Posterior cingulate gyrus (tissue), 11 donors: ENCODE measurements at regions not wholly inside any gene's neighbourhood (a gene's known extent, or its start where the extent isn't known, plus 50 kb on each side); places are given as distances from the start of the nearest gene placed in this dataset.
"Not testable (repeated sequence)": the region's sequence is repeated elsewhere in the genome, so short reads cannot be mapped to it uniquely, and the experiment has no call there.

Experiments used
- DNase-seq, 10 donors: peaks; one replicate each; pipeline versions ENCODE4 v3.0.0 to v3.0.0-alpha.2; 2020 to 2021; ENCODE audit warnings: mixed read lengths in 3 of 10
- intact Hi-C: fragments of 100-400 bp; cut with DNase I; formaldehyde crosslinking; loops from one replicate; pipeline ENCODE4 v1.15.1; 2023

DNA sequence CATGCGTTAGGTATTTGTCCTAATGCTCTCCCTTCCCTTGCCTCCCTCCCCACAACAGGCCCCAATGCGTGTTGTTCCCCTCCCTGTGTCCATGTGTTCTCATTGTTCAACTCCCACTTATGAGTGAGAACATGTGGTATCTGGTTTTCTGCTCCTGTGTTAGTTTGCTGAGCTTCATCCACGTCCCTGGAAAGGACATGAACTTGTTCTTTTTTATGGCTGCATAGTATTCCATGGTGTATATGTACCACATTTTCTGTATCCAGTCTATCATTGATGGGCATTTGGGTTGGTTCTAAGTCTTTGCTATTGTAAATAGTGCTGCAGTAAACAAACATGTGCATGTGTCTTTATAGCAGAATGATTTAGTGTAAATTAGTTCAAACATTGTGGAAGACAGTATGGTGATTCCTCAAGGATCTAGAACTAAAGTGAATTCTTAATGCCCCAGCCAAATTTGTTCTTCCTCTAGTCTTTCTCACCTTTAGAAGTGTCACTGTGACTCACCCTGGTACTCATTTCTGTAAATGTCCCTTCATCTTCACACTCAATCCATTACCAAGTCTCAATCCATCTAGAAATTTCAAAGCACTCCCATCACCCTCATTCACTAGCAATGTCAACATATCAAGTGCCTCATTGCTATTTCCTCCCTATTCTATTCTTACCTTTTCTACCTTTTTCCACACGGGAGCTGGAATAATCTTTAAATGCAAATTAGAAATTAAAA is 123.9 kb downstream of the MREG start:
- DNase-seq, intact Hi-C loops: not testable (repeated sequence)

DNA sequence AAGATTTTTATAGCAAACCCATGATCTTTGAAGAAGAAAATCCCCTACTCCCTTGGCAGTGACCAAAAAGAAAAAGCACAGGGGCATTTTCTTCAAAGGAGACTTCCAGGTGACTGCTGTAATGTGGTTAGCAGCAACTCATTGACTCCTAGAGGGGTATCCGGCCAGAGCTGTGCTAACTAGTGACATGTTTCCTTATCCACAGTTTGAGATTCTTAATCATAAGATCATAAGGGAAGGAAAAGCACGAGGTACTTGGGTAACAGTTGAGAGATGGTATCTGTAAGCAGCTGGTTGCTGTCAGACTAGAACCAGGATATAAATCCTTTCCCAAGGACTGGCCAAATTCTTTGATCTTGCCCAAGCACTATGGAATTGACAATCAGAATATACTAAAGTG is 124.7 kb downstream of the MREG start:
- intact Hi-C loops = no loop called here
- DNase-seq = no peak

DNA sequence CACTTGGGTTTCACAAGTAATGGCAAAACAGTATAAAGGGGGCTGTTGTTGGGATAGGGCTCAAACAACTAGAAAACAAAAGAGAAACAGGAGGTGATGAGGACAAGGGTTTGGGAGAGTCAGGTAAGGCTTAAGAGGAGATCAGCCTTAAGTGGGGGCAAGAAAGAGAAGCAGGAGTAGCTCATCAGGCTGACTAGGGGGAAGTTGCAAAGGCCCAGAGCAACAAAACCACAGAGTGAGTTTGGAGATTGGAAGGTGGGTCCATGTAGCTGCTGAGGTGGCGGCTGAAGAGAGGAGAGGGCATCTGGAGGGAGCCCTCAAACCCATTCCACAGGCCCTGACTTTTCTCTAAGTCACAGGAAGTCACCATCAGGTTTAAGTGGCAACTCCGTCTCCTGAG is 126.0 kb downstream of the MREG start:
- intact Hi-C loops = no loop called here
- no peak for DNase-seq

DNA sequence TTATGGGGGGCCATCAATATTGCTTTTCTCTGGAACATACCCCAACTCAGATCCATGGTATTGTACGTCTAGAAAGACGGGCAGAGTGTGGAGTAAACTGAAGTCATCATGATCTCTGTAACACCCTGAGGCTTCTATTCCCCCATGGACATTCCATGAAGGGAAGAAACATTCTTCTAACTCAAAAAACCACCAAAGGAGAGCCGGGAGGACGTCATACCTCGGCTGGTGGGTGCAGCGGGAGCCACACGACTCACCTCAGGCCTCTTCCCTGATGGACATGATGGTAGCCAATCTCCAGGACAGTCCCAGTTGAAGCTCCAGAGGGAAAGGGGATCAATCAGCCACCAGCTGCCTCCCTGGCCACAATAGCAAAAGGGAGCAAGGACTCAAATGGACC is 127.3 kb downstream of the MREG start:
- intact Hi-C loops = no loop called here
- DNase-seq = no peak

DNA sequence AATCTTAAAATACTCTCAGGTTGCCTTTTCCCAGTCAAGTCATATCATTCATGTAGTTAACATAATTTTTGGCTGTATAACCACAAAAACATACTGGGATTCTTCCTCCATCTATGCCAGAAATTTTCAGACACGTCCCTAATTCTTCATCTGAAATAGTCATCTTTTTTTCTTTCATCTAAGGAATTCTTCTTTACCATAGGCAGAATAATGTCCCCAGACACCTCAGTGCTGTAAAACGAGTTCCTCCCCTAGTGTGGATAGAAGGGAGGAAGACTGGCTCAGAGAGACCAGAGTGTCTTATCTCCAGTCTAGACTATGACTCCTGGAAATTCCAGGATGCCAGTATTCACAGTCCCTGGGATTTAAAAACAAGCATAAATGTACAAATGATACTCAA is 127.8 kb downstream of the MREG start:
- intact Hi-C loops = no loop called here
- no peak for DNase-seq

DNA sequence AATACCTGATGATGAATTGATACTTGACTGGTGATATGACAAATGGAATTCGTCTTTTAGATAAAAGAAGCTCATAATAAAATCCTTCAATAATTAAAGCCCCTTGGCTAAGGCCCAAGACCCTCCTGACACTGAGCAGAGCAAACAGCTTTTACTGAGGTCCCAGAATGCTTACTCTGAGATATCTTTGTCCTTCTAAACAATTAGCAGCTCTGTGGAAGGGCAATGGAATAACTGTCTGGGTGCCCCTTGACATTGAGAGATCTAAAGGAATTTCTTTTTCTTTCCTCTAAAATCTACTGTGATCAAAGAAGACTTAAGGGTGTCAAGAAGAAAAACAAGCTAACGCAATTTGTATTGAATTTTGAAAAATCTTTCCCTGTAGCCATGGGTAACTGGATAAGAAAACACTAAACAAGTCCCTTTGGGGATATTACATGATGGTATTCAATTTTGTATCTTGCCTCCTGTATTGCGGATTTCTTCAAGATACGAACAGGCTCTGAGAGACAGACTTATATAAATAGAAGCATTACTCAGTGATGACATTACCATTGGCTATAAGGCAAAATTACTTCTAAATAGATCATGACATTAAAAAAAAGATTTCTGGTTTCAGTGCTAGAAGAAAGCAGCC is 128.8 kb downstream of the MREG start:
- intact Hi-C loops = no loop called here
- no peak for DNase-seq

DNA sequence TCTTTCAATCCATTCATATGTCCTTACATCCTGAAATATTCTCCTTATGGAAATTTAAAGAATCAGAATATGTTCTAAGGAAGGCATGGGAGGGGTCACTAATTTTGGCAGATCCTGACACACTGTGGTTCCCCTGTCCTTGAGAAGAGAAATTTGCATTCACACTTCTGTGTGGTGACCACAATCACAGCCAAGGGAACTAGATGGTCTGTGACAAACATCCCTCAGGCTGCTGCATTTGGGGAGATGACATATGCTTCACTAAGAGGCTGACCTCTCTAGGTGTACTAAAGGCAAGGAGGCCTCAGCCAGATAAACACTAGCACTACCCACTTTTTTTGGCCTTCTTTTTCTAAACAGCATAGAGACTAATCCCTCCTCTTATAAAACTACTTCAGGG is 129.6 kb downstream of the MREG start:
- intact Hi-C loops = no loop called here
- DNase-seq = no peak

DNA sequence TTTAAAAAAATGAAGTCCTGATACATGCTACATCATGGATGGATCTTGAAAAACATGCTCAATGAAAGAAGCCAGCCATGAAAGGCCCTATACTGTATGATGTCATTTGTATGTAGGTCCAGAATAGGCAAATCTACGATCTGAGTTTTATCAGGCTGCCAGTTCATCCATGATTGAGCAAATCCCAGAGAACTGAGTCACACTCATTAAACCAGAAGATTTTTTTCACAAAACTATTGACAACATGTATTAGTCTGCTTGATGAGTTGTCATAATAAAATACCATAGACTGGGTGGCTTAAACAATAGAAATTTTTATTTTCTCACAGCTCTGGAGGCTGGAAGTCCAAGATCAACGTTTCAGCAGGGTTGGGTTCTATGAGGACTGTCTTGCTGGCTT is 130.7 kb downstream of the MREG start:
- intact Hi-C loops = no loop called here
- DNase-seq = no peak

DNA sequence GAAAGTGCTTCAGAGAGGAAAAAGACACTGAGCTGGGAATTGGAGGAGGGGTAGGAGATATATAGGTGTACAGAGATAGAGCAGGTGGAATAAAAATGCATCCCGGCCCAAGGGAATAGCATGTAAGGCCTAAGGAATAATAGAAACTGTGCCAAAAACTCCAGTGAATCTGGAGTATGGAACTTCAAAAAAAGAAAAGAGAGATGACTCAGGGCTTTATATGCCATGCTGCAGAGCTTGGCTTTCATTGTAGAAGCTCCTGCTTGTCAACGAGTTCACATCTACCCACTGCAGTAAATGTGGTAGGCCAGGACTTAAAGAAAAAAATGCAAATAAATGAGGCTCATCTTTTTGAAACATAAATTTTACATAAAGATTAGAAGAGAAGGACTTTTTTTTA is 131.8 kb downstream of the MREG start:
- intact Hi-C loops = no loop called here
- no peak for DNase-seq

DNA sequence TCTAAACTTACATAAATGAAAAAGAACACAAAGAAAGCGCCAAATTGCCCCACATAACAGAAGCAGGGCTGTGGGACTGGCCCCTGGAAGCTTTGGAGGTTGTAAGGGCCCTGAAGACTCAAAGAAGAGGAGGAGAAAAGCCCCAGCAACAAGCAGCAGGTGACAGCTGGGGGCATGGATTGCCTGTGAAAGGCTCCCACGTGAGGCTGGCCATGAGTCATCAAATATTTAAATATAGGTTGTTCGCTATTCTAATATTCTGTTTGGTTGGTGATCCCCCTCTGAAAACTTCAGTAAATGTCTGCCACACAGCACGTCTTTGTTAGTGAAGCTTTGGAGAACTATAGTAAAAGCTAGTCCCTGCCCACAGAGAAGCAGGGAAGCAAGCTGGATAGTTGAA is 132.4 kb downstream of the MREG start:
- DNase-seq = no peak
- intact Hi-C loops = no loop called here

DNA sequence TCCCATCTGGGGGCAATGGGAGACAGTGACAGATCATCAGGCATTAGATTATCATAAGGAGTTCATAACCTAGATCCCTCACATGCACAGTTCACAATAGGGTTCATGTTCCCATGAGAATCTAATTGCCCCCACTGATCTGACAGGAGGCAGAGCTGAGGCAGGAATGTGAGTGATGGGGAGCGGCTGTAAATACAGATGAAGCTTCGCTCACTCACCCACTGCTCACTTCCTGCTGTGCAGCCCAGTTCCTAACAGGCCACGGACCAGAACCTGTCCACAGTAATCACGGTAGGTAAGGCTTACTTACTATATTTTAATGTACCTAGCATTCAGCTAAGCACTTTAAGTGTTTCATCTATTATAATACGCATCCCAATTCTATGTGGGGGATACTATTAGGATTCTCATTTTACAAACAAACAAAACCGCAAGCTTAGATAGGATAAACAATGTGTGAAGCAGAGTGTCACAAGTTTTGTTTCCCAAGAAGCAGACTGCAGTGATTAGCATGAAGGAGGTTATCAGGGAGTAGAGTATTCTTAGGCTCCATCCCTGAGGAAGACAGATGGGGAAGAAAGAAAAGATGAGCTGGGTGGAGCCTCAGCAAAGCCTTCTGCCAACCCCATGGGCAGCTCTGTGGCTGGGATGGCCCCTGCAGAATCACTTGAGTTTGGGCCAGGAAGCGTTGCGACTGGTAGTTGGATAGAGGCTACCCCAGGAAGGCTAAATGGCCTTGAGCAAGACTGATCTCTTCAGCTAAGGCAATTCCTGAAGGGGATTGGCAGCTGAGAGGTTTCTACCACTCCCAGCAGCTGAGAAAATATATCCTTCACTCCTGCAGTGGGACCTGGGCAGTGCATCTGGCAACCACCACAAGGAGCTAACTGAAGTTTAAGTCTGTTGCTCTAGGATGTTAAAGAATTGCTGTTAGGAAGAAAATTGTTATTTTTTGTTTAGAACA is 133.1 kb downstream of the MREG start:
- intact Hi-C loops = no loop called here
- no peak for DNase-seq

DNA sequence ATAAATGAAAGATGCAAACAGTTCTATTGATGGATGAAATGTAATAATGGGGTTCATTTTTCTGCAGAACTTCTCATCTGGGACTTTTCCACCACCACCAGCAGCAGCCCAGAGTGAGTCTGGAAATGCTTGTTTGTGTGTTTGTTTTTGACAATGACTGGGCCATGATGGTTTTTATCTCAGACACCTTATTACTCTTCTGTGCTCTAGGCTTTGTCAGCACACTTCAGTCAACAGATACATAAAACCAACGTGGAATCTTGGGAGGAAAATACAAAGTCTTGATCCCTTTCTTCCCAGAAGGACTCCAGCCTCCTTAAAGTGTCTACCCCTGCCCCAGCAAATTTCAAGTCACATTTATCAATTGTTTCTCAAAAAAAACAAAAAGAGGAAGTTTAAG is 134.0 kb downstream of the MREG start:
- DNase-seq = no peak
- intact Hi-C loops = no loop called here

DNA sequence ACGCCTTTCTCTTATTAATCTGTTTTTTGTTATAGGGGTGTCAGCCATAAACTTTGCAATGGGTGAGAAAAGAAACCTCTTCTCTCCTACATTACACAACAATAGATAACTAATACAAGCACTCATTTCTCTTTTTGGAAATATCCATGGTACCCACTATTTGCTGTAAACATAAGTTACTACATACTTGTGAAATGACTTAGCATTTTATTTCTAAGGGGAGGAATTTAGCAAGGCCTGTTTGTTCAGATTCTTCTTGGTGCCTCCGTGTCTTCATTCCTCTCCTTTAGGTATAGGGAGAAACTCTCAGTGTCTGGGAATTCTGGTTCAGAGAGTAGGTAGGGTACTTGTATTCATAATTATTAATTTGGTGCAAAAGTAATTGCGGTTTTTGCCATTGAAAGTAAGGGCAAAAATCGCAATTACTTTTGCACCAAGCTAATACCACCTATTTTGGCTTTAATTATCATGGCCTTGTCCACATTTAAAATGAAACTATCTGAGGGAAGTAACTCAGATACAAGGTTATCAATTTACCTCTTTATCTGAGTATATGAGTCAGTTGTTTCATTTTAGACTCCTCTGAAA is 134.8 kb downstream of the MREG start:
- DNase-seq = no peak
- intact Hi-C loops = no loop called here

DNA sequence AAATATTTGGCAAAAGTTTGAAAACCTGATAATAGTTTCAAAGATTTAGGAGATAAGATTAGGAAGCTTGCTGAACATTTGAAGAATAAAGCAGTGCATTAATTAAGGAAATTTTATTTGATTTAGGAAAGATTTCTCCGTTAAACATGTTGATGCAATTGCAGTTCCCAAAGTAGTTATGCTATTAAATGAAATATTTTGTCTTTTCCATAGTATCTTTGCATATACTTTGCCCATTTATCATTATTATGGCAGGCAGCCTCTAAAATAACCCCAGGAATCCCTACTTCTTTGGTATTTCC is 136.5 kb downstream of the MREG start:
- no peak for DNase-seq
- intact Hi-C loops = no loop called here

DNA sequence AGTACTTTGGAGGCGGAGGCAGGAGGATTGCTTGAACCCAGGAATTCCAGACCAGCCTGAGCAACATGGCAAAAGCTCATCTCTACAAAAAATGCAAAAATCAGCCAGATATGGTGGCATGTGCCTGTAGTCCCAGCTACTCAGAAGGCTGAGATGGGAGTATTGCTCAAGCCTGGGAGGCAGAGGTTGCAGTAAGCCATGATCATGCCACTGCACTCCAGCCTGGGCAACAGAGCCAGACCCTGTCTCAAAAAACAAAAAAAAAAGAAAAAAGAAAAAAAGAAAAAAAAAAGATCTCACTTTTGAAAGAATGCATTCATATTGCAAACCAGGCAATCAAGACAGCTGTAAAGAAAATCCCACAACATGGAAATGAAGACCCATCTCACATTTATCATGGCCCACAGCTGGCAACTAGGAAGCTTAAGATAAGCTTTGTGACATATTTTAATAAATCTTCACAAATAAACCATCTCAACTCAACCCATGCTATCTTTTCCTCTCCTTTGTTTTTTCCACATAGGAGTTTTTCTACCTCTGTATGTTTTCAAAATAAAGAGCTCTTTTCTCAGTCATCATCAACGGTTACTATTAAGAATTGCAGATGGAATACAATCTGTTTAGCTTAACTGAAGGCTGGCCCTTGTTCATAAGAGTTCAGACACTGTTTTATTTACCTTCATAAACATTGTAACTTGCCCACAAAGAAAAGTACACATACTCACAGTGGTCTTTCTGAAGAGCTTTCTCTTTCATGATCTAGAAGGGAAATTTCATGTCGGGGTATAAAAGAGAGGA is 137.0 kb downstream of the MREG start:
- no peak for DNase-seq

DNA sequence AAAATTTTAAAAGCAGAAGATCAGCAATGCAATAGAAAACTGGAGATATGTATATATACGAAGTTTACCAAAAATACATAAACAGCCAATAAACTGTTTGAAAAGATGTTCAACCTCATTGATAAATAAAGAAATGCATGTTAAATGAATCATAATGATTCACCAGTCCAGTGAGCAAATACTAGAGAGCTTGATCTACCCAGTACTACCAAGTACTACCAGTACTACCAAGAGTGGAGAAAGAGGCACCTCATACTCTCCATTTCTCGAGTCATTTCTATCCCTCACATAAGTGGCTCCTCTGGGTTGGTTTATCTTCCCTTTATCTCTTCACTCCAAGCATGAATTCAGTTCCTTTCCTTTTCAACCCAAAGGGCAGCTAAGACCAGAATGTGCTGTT is 138.9 kb downstream of the MREG start:
- no peak for DNase-seq
- intact Hi-C loops = no loop called here

More for the DNA sequence above, 137.0 kb downstream of the MREG start:
- intact Hi-C loops = no loop called here

DNA sequence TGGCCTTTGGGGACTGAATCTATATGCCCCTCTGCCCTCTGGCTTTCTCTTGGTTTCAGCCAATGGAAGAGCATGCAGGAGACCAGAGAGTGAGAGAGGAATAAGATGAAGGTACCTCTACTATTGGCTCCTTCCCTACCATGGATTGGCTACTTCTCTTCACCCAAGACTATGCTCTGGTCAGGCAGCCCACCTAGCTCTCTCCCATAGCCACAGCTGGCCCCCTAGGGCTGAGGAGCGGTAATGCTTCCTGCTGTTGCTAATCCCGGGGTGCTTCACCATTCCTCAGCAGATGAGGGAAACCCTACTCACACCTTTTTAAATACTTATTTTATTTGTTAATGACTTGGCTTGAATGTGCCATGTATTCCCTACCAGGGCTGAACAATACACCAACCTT is 142.4 kb downstream of the MREG start:
- no peak for DNase-seq
- intact Hi-C loops = no loop called here

DNA sequence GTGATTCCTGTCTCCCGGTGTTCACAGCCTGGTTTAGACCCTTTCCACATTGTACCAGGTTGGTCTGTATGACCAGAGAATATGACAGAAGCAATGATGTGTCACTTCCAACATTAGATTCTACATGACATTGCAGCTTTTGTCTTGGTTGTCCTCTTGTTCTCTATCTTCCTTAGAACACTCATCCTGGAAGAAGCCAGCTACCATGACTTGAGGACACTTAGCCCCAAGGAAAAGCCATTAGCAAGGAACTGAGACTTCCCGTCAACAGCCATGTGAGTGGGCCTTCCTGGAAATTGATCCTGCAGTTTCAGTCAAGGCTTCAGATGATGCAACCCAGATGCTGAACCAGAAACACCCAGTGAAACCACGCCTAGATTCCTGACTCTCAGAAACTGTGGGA is 143.3 kb downstream of the MREG start:
- intact Hi-C loops = no loop called here
- DNase-seq = no peak

DNA sequence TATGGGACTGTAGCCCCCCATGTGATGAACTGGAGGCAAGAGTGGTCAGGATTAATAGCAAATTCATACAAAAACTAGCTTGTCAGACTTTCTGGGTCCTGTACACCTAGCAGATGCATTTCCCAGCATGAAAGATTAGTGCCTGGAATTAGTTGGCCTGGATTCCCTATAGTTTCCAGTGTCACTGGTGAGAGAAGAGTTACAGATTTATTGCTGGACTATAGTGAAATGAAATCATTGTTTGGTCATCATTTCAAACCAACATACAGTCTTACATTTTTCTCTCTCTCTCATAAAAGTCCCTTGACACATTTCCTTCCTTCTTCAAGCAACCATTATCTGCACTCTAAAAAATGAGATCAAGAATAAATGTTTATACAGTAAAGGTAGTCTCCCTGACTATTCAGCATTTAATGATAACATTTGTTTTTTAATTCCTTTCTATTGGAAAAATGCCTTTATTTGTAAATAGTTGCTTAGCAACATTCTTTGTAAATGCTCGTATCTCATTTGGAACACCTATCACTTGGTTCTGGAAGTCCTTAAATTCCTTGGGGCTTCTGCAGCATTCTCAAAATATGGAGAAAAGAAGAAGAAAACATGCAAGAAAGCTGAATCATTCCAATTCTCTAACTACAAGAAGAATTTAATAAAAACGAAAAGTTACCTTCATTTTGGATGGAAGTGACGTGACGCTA is 144.4 kb downstream of the MREG start:
- no peak for DNase-seq
- intact Hi-C loops = no loop called here

DNA sequence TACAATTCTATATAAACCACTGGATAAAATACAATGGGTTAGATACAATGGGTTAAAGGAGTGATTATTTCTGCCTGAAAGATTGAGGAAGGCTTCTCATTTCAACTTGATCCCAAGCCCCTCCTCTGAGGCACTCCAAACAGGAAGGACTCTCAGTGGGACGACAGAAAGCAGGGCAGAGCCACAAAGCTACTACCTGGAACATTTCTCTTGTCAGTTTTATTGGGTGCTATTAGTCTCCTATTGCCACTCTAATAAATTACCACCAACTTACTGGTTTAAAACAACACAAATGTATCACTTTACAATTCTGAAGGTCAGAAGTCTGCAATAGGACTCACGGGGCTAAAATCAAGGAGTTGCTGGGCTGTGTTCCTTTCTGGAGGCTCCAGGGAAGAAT is 146.7 kb downstream of the MREG start:
- intact Hi-C loops = no loop called here
- DNase-seq = no peak
